ENCODE measurements at regions not wholly inside any gene's neighbourhood (a gene's known extent, or its start where the extent isn't known, plus 50 kb on each side); places are given as distances from the start of the nearest gene placed in this dataset.
"Not testable (repeated sequence)": the region's sequence is repeated elsewhere in the genome, so short reads cannot be mapped to it uniquely, and the experiment has no call there.

DNA sequence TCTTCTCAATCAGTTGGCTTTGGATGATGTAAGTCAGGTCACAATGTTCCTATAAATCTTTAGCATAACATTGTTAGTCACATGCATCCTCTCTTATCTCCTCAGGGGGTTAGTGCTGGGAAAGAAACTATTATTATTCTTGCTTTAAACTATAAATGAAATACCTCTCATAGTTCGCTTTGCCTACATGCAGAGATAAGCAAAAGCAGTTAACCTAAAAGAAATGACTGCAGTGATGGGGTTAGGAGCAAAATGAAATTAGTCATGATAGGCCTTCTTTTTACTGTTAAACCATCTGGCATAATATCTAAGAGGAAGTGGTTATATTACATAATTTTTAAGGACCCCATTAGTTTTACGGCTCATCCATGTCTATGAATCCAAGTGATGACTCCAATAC lies 91.7 kb upstream of the IGSF10 start:
- no peak for DNase-seq

DNA sequence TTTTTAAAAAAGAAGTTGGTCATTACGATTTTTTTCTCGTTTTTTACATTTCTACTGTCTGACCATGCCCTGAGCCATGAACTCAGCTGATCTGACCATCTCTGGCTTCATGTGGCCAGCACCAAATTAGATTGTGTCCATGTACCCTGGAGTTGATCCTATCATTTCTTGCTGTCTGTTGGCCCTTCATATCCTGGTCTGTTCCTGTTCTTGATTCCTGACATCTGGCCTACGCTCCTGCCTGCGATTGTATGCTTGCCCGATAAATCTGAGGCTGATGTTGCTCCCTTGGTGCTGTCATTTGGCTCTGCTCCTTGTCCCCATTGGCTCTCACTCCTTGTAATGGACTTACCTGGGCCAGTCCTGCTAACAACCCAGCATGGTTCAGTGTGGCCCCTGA lies 89.8 kb upstream of the IGSF10 start:
- no peak for DNase-seq

DNA sequence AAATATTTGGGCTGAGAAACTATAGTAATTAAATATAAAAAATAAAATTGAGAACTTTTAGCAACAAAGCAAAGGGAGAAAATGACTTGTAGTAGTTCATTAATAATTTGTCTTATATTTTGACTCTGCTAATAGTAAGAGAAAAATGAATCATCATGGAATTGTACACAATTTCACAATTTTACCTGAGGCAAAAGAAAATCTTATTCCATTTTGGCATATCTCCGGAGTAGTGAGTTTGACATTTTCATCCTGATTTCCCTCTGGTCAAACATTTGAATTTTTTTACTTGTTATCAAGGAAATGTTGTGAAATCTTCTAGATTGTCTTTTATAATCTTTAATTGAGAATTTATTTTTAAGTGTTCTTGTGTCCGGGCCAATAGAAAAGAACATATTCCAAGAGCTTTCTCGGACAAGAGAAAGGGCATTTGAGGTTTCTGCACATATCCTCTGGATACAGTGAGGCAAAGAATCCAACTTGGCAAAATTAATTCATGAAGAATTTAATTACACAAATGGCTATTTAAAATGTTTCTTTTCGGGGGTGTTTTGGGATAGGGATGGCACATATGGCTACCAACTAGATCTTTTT lies 89.3 kb upstream of the IGSF10 start:
- no peak for DNase-seq

DNA sequence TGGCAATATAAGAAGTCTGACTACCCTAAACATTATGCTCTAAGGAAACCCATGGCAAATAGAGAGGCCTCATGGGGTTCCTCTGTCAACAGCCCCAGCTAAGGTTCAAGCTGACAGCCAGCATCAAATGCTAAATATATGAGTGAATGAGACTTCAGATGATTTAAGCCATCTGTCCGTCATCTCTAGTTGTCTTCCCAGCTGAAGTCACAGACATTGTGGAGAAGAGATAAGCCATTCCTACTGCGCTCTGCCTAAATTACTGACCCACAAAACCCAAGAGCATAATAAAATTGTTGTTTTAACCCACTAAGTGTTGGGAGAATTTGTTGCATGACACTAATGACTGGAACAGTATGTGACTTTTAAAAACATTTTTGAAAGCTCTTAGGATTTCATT lies 87.3 kb upstream of the IGSF10 start:
- DNase-seq = no peak

DNA sequence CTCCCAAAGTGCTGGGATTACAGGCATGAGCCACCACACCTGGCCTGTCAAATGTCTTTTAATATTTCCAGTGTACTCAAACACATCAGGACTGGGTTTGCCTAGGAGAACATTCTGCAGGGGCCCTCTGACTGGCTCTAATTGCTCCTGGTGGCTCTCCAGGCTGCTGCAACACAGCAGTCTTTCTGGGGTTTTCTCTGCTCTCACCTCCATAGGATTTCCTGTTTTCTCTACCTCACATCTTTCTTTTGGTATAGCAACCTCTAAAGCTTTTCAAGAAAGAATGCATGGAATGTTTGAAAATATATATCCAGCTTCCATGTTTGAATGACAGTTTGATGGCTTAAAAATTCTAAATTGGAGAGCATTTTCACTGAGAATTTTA lies 83.3 kb upstream of the IGSF10 start:
- no peak for DNase-seq

DNA sequence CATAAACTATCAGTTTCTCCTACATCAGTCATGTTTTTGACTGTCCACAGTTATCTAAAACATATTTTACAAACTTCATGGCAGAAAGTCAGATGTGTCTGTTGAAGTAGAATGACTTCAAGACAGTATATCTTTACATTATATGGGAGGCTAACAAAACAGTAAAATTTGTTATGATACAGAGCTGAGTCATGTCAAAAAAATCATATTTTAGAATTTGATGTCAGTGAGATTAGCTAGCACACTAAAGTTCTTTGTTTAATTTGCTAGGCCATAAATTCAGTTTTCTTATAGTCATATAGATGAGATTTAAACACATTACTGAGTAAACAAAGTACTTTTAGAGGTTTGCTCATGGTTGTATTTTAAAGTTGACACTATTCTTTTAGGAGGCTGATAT lies 80.3 kb upstream of the IGSF10 start:
- DNase-seq = no peak

DNA sequence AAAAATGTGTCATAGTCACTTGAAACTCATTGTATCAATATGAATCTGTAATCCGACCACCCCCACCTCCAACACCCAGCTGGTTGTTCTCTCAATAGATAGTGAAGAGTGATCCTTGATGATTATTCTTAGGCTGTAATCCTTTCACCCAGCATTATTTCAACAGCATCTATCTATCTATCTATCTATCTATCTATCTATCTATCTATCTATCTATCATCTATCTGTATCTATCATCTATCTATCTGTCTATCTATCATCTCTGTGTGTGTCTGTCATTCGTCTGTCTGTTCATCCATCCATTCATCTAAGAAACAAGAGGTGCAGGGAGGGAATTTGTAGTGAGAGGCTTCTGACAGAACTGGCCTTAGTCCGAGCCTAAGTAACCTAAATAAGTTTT lies 78.7 kb upstream of the IGSF10 start:
- no peak for DNase-seq

DNA sequence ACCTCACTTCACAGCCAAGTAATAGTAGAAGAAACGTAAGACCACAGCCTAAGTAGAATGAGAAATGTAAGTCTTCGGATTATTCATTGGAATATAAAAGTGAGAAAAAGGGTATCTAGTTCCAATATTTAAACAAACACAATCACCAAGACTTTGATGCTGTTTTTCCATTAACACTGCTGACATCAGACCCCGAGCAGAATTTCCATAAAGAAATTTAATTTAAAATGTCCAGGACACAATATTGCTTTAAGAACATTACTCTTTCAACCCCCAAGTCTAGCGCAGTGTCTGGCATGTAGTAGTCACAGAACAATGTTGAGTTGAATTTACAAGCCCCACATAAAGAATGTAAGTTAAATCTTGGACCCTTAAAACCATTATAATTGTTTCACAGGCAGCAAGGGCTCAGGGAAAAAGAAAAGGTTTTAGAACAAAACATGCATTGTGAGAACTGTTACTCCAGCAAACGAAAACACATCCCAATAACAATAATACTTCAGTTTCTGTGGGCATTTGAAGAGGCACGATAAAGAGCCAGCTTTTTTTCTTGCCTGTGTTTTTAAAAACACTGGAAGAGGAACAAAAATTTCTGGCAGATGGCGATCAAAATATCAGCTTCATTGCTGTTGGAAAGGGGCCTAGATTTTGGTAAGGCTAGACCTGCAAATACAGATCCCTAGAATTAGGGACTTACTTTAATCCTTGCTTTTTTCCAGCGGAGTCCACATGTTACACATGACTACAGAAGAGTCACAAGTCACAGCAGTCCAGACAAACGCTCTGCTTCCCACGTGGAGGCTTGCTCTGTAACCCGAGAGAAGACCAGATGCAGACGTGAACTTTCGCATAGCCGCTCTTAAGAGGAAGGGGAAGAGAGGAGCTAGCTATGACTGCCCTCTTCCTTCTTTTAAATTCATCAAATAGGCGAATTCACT lies 77.9 kb upstream of the IGSF10 start:
- DNase-seq = peak; percentile 67

DNA sequence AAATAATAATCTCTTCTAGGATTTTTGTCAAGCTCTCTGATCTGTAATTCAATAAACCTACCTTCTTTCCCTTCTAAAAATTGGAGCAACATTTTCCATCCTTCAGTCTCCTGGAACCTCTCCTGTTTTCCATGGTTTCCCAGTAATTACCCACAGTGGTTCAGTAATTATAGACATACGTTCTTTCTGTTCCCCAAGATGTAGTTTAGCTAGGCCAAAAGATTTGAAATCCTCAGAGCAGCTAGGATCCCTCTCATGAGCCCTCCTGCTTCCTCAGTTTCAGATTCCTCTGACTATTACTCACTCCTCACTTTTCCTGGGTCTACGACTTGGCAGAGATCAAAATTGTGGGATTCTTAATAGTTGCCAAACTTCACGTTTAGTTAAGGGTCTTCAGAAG lies 76.9 kb upstream of the IGSF10 start:
- peak; percentile 33 for DNase-seq

DNA sequence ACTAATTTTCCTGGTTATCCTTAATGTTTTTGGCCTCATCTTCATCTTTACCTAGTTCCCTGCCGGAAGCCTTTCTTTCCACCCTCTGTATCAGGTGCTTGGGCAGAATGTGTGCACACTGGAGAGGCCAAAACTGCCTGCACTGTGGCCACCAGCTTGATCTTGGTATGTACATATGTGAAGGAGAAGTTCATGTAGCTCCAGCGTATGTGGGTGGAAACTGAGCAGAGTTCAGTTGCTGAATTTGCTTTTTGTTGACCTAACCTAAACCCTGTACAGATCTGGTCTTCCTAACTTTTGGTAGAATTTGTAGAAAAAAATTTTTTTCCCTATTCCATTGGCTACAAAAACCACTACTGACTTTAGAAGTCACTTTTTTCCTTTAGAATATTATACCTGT lies 65.9 kb upstream of the IGSF10 start:
- no peak for DNase-seq

DNA sequence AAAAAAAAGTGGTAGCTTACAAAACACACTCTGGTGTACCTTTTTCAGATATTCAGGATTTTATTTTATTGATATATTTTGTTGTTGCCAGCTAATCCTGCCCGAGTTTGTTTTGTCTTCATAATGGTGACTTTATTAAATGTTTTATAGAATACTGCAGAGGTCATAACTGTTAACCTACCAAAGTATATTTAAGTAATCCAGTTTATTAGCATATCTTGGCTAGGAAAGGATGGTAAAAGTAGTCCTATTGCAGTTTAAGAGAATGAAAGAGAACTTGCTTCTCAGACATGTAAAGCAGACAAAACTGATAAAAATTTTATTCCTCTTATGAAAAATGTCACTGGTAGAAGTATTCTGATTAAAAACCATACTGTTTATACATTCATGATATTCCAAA lies 59.2 kb upstream of the IGSF10 start:
- no peak for DNase-seq

DNA sequence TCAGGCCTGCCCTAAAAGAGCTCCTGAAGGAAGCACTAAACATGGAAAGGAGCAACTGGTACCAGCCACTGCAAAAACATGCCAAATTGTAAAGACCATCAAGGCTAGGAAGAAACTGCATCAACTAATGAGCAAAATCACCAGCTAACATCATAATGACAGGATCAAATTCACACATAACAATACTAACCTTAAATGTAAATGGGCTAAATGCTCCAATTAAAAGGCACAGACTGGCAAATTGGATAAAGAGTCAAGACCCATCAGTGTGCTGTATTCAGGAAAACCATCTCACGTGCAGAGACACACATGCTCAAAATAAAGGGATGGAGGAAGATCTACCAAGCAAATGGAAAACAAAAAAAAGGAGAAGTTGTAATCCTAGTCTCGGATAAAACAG lies 50.6 kb upstream of the IGSF10 start:
- not testable (repeated sequence) for DNase-seq

Data from right hindlimb (tissue), 1 donor.